Stimulated activated CD4-positive, alpha-beta T cell treated with anti-CD3 and anti-CD28 coated beads, Interleukin-4, amount 100 ng/mL, for 4 hours (primary cell): ENCODE measurements at regions not wholly inside any gene's neighbourhood (a gene's known extent, or its start where the extent isn't known, plus 50 kb on each side); places are given as distances from the start of the nearest gene placed in this dataset.
"Not testable (repeated sequence)": the region's sequence is repeated elsewhere in the genome, so short reads cannot be mapped to it uniquely, and the experiment has no call there.

Experiments
- DNase-seq, 2 experiments: peaks; one replicate each; pipeline ENCODE4 v3.0.0-alpha.2; 2020

DNA sequence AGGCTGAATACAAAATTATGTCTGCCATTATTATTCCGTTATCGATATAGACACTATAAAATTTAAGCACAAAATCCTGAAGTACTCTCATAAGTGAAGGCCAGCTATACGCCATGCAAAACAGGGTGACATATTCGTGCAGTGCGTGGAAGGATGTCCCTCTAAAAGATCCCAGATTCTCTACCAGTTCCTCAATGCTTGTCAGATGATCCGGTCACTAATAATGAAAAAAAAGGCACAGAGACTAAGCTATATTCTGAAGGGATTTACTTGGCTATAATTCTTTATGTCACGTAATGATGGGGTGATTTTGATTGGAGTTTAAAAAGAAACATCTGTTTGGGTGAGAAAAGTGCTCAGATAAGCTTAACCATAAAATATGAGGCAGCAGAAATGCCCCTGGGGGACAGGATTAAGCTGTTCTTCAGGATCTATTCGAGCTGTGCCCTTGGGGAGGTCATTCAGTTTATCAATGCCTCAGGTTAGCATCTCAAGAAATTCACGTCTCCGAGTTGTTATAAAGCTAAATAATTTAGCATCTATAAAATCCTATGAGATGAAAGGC is 229.7 kb upstream of the PITRM1 start:
- DNase-seq = no peak

DNA sequence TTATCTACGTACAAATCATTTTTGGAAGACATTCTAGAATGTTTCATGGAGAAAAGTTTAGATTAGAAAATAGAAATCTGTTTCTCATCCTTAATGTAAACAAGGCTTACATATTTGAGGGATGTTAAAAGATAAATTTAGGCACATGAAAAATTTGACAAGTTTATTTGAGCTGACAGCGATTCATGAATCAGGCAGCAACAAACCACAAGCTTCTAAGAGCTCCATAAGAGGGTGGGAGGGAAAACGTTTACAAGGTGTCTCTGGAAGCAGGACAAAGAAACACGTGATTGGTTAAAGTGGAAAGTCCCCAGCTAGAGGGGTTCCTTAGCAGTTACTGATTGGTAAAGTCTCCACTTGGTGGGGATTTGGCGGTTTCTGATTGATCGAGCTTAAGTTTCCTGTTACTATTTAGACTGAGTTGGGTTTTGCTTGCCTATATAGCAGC is 228.9 kb upstream of the PITRM1 start:
- DNase-seq = no peak

DNA sequence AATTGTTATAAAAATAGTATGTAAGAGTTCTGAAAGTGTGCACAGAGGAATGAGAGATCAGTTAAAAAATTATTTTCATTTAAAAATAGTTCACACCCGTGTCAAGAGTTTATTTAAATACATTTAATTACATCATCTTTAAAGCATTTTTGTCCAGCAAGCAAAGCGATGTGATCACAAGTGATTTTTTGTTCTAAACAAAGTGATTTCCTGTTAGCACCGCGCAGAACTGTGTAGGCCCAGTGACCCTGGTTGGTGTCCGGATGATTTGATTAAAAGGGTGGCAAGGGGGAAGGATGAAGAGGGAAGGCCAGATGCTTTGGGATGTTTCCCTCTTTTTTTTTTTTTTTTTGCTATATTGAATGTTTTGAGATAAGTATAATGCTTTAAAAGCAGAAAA is 227.8 kb upstream of the PITRM1 start:
- DNase-seq = no peak

DNA sequence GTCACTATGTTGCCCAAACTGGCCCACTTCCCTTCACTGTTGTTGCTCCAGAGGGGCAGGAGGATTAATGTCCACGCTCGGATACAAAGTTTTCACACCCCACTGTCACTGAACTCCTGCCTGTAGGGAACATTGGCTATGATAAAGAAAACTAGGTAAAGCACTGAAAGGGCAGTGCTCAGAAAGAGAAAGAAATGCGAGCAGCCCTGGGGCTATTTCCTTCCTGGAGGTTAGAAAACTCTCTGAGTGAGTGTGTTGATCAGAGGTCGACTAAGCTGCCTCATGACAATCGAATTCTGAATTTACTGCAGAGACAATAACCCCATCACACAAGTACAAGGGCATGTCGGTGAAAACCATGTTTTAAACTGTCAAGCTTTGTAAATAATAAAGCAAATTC is 227.2 kb upstream of the PITRM1 start:
- DNase-seq = no peak

DNA sequence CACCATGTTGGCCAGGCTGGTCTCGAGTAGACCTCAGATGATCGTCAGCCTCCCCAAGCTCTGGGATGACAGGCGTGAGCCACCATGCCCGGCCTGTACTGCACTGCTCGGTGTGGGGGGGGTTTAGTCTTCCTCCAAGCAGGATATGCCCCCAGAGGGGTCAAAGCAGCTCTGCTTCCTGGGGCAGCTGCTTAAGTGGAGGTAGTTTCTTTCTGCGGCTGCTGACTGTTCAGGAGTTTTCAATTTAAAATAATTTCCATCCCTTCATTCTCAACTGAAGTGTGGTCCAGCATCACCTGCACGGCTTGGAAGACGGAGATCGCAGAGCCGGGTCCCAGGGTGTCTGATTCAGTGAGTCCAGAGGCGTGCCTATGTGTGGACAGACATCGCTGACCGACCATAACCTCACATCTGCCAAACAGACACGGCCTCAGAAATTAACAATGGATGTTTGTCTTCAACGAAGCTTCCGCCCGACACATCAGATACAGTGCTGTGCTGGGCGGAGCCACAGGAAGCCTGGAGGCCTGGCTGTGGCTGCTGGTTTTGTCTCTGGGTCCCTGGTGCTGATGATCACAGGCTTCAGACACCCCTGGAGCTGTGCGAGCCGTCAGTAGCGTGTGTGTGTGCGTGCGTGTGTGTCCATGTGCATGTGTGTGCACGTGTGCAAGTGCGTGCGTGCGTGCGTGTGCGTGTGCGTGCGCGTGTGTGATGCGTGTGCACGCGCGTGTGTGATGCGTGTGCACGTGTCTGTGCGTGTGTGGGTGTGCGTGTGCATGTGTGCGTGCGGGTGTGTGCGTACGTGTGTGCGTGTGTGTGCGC is 226.5 kb upstream of the PITRM1 start:
- no peak for DNase-seq

DNA sequence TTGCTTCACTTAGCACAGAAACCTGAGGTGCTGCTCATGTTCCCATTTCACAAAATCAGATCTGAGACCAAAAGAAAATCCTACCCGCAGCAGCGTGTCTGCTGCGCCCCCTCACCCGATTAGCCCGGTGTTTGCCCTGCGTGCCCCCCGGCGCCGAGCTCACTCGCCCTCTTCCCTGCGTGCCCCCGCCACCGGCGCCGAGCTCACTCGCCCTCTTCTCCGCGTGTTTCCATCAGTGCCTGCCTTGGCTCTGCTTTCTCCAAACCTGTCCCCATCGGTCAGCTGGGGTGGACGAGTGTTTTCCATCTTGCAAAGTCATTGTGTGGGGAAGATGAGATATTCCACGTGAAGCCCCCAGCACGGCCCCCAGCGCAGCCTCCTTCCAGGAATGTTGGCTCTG is 225.3 kb upstream of the PITRM1 start:
- DNase-seq = no peak

DNA sequence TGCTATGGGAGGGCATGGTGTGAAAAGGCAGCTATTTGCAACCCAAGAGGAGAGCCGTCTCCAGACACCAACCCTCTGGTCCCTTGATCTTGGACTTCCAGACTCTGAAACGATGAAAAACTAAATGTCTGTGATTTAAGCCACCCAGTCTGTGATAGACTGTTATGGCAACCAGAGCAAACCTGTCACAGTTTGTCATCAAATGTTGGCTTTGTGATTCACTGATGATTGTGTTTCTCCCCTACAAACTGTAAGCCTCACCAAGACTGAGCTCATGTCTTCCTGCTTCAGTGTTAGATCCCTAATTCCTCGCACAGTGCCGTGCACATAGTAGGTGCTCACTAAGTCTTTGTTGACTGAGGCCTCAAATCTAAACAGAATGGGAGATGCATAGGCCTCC is 224.6 kb upstream of the PITRM1 start:
- no peak for DNase-seq

DNA sequence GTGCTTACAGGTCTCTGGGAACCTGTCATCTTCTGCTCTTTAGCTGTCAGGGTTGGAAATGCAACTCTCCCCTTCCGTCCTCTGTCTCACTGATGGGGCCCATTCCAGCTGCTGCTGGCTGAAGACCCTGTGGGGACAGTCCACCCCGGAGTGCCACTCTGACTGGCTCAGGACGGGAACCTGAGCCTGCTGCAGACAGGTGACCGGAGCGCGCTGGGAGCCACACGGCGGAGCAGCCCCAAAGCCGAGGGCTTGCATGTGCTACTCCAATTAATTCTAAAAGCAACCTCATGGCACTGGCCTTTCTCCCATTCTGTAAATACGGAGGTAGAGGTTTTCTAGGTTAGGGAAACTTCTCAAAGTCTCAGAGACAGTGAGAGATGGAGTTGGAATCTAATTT is 223.5 kb upstream of the PITRM1 start:
- no peak for DNase-seq

DNA sequence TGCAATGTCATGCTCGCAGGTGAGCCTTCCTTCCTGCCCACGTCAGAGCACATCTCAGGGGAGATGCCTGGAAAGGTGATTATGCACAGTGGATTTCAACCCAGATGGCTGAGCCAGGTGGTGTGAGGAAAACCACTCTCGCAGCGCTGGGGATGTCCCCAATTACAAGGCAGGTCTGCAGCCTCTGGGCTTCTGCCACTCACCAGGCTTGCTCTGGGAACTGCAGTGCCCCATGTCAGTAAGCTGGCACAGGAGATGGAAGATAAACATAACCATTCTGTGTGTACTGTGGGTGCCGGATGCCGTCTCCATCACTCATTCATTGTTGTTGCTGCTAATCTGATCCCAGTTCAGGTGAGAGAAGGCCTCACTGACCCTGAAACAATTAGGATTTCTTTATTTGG is 222.9 kb upstream of the PITRM1 start:
- DNase-seq = no peak

DNA sequence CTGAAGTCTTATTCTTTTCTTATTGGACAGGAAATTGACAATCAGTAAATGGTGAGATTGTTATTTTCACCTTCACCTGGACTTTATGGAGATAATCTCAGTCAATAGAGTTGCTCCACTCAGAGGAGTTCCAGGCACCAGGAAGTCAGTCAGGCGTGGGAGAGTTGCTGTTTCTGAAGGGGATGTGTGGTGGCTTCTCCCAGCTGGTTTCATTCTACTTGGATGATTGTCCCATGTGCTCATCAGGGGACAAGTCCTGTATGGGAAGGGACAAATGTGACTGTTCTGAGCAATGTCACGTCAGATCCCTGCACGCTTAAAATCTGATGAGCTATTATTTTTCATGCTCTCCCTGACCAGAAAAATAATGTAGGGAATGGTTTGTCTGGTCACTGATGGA is 222.5 kb upstream of the PITRM1 start:
- DNase-seq = no peak

DNA sequence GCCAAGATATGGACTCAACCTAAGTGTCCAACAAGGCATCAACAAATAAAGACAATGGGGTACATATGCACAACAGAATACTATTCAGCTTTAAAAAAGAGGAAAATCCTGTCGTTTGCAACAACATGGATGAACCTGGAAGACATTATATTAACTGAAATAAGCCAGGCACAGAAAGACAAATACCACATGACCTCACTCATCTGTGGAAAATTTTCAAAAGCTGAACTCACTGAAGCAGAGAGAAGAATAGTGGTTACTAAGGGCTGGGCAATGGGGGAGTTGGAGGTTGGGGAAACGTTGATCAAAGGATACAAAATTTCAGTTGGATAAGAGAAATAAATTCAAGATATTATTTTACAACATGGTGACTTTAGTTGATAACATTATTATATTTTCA is 221.4 kb upstream of the PITRM1 start:
- no peak for DNase-seq

DNA sequence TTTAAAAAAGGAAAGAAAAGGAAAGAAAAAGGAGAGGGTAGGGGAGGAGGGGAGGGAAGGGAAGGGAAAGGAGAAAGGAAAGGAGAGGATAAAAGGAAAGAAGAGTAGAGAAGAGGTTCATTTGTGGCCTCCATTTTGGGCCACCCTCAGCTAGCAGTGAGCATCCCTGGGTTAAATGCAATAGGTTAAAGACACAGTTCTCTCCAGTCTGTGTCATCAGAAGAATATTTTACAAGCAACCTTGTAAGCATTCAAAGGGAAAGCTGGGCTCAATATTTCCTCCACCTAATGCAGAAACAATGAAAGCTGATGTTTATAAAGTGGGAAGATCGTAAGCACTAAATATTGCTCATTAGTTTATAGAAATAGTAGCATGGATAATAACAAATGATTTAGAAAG is 219.1 kb upstream of the PITRM1 start:
- DNase-seq = no peak

DNA sequence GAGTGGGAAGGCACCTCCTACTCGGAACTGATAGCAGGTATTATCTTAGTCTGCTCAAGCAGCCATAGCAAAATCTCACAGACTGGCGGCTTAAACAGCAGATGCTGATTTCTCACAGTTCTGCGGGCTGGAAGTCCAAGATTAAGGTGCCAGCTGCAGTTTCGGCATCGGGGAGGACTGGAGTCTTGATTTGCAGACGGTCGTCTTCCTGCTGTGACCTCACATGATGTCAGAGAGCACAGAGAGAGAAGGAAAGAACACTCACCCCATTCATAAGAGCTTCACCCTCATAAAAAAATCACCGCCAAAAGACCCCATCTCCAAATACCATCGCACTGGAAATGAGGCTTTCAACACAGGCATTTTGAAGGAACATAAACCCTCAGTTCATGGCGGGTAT is 216.5 kb upstream of the PITRM1 start:
- no peak for DNase-seq

DNA sequence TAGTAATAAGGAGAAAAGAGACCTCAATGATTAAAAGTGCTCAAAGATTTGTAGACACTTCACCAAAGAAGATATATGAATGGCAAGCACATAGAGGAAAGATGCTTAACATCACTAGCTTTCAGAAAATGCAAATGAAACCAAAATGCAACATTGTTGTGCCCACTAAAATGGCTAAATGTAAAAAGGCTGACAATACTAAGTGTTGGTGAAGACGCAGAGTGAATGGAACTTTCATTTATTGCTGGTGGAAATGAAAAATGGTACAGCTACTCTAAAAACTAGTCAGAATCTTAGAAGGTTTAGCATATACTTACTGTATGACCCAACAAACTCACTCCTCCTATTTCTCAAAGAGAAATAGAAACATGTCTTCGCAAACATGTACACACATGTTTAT is 212.9 kb upstream of the PITRM1 start:
- DNase-seq = no peak

DNA sequence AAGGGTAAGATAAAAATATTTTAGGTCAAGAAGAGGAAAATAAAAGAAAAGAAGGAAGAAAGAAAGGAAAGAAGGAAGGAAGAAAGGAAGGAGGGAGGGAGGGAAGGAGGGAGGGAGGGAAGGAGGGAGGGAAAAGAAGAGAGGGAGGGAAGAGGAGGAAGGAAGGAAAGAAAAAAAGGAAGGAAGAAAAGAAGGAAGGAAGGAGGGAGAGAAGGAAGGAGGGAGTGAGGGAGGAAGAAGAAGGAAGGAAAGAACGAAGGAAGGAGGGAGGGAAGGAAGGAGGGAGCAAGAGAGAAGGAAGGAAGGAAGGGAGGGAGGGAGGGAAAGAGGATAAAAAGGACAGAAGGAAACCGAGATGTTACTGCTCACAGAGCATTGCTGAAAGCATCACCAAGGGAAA is 209.5 kb upstream of the PITRM1 start:
- DNase-seq = no peak

DNA sequence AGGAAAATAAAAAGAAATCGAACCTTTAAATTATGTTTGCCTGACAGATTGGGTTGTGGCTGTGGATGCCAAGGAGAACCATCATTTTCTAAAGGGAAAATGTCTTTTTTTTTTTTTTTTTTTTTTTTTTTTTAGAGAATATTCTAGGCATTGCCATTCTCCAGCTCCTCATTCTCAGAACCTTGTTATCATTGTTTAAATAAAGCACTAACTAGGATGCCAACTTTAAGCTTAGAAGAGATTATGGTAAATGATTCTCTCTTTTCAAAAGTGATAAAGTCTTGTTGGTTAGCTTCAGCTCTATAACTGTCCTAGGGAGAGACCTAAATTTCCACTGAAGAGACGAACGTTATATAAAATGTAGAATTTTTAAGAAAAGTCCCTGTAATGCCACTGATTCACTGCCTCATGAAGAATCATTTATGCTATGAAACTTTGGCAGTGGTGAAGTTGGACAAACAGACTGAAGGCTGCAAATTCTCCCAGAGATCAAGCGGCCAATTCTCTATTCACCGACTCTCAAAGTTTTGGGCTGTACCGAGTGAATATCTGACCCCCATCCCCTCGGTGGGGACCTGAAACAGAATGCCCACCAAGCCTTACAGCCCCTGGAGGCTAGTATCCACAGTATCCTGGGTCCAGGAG is 207.9 kb upstream of the PITRM1 start:
- DNase-seq = no peak

DNA sequence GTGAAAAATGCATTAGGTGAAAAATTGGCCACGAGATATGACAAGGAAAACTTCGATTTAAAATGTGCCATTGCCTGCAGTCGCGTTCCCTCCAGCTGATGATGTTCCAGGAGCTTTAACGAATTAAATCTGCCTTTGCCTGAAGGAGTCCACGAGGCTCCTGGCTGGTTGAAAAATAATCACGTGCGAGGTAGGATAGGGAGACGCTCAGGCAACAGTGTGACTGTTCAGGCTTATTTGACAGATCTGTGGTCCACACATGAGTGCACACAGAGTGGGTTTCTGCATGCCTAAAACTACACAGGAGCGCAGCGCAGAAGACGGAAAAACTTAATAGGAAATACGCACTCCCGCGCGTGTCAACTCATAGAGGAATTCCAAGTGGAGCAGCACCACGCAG is 204.0 kb upstream of the PITRM1 start:
- no peak for DNase-seq

DNA sequence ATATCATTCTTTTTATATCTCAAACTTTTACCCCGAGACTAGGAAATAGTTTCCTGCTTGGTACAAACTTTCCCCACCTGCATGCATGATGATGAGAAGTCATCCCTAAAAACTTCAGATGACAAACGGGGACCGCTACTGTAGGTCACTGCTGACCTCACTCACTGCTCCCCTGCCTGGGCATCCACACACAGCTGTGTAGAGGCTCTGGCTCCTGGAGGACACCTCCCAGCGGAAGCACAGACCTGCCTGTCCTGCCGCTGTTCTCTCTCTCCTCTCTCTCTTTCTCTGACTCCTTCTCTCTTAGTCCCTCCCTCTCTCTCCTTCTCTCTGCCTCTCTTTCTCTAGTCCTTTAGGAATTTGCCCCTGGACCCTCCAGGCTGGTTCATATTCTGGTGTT is 202.9 kb upstream of the PITRM1 start:
- no peak for DNase-seq

DNA sequence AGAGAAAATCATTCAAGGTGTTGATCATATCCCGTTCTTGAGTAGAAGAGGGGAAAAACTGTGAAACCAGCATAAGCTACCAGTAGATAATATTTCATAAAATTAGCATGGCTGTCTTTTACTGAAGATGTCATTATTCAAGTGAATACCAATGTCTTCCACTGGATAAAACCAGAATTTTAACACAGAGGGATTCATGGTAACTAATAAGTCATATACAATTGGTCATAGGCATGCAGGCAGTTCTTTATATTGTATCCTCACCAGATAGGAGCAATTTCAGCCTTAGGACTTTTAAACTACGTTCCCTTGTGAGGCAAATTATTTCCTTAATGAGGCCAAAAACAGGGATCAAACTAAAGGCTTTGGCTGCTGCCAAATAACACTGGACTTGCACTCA is 202.3 kb upstream of the PITRM1 start:
- DNase-seq = no peak

DNA sequence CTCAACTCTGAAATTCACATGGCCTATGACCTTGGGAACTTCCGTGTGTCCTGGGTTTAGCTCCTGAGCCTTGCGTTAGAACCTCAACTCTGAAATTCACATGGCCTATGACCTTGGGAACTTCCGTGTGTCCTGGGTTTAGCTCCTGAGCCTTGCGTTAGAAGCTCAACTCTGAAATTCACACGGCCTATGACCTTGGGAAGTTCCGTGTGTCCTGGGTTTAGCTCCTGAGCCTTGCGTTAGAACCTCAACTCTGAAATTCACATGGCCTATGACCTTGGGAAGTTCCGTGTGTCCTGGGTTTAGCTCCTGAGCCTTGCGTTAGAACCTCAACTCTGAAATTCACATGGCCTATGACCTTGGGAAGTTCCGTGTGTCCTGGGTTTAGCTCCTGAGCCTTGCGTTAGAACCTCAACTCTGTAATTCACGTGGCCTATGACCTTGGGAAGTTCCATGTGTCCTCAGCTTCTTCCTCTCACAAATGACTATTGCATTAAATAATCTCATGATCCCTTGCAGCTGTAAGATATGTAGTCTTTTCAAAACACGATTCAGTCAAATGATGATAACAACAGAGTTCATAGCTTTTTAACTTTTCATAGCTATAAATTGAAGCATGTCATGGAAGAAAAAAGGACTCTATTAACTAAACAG is 200.9 kb upstream of the PITRM1 start:
- not testable (repeated sequence) for DNase-seq

DNA sequence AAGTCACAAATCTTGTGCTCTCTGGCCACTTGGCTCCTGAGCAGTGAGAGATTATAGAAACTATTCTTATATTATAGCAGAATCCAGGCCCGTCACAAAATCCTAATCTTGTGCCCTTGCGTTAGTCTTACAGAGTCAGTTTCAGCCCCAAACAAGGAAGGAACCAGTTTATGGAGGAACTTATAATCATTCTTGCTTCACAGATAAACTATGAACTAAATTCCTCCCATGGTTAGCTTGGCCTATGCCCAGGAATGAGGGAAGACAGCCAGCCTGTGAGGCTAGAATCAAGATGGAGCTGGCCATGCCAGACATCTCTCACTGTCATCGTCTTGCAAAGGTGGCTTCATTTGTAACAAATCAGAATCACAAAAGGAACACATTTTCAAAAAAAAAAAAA is 199.7 kb upstream of the PITRM1 start:
- no peak for DNase-seq

DNA sequence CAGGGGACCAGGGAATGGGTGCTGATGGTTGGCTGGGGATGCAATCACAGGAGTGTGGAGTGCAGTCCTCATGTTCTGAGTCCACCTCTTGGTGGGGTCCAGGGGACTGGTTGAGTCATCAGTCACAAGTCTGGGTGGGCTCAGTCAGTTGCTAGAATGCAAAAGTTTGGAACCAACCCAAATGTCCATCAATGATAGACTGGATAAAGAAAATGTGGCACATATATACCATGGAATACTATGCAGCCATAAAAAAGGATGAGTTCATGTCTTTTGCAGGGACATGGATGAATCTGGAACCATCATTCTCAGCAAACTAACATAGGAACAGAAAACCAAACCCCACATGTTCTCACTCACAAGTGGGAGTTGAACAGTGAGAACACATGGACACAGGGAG is 199.0 kb upstream of the PITRM1 start:
- not testable (repeated sequence) for DNase-seq

DNA sequence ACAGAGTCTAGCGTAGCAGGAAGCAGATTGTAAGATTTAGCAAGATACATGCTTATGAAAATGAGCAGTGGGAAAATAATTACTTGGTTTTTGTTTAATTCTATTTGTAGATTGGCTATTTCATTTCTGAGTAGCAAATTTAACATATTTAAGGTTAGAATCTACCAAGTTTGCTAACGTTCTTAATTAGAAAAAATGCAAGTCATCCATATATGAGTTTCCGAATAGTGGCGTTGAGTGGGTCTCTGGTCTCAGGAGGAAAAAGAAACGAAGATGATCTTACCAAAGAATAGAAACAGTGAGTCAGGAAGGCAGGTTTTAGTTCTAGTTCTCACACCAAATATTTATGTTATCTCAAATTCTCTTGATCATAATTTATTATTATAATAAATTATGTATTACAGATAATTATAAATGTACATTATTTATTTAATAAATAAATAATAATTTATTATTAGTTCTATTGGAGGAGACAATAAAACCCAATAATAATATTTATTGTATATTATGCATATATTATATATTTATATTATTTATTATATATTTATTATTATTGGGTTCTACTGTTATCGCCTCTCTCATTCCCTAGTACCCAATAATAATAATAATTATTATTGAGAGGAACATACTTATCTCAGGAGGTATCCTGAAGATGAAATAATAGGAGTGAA is 194.3 kb upstream of the PITRM1 start:
- DNase-seq = no peak
